Ramos (cell line): ENCODE measurements at regions not wholly inside any gene's neighbourhood (a gene's known extent, or its start where the extent isn't known, plus 50 kb on each side); places are given as distances from the start of the nearest gene placed in this dataset.
"Not testable (repeated sequence)": the region's sequence is repeated elsewhere in the genome, so short reads cannot be mapped to it uniquely, and the experiment has no call there.

Experiments
- in situ Hi-C: fragments of 300-500 bp; cut with MboI; formaldehyde crosslinking; loops from one replicate; pipeline ENCODE4 v1.14.3; 2022; ENCODE audit warnings: low sequenced_read_pairs; ENCODE audit not compliant: unreplicated experiment

DNA sequence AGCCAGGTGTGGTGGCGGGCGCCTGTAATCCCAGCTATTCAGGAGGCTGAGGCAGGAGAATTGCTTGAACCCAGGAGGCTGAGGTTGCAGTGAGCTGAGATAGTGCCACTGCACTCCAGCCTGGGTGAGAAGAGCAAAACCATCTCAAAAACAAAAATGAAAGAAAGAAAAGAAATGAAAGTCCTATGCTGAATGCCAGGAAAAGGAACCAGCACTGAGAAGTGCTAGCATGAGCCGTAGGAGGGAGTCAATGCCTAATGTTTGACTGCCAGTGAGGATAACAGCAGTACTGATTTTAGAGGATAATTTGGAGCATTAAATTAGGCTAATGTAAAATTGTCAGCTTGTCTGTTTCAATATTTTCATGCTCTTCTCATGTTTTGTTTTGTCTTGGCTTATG lies 472.8 kb downstream of the GADD45G start:
- in situ Hi-C loops, result not testable (repeated sequence)

DNA sequence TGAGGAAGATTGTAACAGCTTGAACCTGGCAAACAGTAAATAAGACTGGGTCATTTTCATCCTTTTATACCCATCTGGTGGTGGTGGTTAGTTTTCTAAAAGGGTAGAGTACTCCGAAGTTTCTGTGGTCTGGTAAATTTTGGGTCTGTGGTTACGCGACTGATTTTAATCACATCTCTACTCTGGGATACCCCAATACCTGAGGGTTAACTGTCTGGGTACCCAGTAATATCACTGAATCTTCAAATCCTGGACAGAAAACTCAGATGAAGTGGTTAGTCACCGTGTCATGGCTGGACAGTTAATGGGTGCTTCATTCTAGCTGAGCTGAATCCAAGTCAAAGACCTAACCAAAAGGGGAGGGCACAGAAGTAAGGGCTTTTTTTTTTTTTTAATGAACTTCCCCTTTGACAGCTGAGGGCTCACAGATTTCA lies 474.2 kb downstream of the GADD45G start:
- in situ Hi-C loops, result no loop called here

DNA sequence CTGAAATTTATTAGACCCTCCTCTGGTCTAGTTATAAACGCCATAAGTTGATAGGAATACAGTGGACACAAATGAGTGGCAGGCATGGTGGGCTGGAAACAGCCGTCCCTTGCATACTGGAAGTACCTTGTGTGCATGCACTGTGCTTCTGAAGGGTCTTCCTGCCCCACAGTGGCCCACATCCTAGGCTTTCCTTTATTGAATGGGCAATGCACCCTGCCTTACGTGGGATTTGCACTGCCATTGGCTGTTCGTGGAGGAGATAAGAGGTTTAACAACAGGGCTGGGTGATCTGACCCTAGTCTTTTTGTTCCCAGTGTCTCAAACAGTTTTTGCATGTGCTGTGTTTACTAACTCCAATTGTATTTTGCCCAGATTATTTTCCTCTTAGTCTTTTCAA lies 480.8 kb downstream of the GADD45G start:
- in situ Hi-C loops, result no loop called here

DNA sequence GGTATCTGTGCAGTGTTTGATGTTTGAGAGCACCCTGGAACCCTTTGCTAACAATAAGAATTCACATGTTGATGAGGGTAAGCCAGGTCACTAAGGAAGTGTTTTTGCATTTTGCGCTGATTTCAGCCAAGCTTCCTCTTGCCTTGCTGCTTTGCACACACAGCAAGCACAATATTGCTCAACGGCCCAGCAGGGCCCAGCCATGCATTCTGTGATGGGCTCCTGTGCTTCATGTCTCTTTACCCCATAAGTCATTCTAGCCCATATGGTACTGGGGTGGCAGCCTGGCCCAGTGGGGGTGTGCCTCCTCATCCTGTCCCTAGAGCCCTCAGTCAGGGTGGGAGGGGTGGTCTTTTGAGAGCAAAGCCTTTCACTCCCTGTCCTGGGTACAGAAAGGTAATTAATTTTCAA lies 481.3 kb downstream of the GADD45G start:
- in situ Hi-C loops, result no loop called here

DNA sequence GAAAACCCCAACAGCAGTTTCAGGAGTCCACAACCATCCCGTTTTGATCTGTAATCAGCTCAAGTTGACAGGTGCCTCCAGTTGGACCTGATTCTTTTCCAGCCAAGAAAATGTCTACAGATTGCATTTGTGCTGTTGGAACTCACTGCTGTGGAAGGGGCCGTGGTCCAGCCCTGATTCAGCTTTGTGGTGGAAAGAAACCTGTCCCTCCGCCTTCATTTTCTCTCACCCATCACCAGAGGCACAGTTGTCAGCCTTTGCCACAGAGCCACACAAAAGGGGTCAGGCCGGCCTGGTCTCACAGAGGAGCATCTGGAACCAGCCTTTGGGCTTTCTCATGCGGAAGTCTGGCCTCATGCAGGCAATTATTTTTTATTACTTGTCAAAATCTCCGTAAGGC lies 483.6 kb downstream of the GADD45G start:
- in situ Hi-C loops, result no loop called here

DNA sequence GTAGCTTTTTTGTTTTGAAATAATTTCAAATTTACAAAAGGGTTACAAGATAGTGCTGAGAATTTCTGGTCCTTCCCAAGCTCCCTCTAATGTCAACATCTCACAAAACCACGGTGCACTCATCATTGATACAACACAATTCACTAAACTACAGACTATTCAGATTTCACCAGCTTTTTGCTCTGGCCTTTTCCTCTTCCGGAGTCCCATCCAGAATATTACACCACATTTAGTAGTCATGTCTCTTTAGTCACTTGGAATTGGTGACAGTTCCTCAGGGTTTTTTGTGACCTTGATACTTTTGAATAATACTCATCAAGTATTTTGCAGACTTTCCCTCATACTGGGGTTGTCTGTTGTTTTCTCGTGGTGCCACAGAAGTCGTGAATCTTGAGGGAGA lies 484.0 kb downstream of the GADD45G start:
- in situ Hi-C loops, result no loop called here

DNA sequence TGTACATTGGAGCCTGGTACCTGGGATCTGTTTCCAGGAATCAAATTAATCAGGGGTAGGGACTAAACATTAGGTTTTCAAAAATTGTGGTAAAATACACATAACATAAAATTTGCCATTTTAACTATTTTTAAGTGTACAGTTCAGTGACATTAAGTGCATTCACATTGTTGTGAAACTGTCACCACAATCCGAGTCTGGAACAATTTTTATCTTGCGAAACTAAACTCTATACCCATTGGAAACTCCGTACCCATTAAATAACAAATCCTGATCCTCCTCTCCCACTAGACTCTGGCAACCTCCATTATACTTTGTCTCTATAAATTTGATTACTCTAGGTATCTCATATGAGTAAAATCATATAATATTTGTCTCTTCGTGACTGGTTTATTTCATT lies 486.2 kb downstream of the GADD45G start:
- in situ Hi-C loops, result no loop called here

DNA sequence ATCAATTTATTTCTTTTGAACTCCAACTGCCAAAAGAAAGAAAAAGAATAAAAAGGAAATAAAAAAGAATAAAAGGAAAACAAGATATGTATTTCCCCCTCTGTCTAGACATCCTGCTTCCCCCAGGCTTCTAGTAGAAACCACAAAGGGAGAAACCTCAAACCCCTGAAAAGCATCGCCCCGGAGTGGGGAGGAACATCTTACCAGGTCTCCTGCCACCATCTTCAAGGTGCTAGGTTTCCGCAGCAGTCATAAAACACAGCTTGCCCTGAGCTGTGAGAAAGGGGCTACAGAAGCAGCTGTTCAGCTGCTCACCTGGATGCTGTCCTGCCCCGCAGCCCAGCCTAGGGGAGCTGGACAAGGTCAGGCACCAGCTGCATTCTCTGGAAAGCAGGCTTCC lies 487.7 kb downstream of the GADD45G start:
- in situ Hi-C loops, result no loop called here

DNA sequence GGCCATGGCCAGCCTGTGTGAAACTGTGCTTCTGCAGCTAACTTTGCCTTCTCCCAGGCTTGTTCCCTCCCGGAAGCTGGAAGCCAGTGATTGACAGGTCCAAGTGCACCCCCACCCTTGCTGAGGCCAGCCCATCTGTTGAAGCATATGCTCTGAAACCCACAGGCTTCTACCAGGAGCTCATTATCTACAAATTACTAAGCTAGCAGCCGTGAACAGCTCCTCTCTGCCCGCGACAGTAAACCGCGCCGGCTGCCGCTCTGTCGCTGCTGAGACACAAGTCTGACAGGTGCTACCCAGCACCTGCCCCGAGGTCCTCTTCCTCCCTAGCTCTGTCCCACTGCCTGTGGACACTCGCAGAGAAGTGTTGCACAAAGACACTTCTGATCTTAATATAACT lies 490.9 kb downstream of the GADD45G start:
- in situ Hi-C loops, result no loop called here

DNA sequence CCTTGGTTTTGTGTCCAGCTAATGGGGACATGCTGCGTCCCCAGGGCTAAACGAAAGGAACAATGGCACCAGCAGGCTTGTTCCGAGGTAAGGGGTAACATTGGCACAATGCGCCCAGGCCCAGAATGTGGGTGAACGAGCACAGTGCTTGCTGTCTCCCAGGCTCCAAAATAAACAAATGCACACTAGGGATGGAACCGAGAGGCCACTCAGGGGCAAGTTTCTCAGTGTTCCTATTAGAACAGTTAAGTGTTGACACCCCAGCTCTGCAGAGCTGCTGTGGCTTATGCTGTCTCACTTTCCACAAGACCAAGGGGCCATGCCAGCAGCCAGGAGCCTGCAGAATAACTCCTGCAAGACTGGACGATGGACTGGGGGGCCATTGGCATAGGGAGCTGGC lies 492.4 kb downstream of the GADD45G start:
- in situ Hi-C loops, result no loop called here

DNA sequence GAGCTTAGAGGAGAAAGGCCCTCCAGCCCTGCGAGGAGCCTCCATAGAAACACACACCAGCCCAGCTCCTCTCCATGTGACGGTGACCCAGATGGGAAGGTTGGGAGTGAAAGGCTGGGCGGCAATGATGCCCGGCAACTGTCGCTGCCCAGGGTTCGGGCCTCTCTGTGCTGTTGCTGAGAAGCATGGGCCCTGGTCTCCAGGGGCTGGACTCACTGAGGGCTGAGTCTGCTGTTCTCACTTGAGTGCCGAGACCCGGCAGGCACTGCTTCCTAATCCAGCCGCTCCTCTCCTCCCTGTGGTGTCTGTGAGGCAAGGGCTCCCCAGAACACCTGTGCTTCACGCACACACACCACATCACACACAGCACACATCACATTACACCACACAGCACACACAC lies 493.6 kb downstream of the GADD45G start:
- in situ Hi-C loops, result no loop called here

DNA sequence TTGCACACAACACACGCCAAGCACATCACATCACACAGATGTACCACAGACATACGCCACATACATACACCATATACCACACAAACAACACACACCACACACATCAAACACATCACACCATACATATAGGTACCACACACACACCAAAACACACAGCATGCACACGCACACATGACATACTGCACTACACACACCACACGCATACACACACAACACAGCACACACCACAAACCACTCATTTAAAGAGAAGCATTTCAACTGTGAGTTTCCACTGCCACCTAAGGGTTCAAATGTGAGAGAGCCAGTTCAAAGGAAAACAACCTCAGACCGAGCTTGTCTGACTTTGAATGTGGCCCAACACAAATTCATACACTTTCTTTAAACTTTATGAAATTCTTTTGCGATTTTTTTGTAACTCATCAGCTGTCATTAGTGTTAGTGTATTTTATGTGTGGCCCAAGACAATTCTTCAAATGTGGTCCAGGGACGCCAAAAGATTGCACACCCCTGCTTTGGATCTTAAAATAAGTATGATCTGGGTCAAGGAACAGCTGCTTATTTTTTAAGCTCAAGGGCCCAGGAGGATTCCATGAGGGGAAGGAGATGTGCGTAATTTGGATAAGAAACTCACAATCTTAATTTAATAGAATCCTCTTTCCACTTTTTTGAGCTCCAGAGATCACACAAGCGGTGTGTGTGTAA lies 494.6 kb downstream of the GADD45G start:
- in situ Hi-C loops, result no loop called here

DNA sequence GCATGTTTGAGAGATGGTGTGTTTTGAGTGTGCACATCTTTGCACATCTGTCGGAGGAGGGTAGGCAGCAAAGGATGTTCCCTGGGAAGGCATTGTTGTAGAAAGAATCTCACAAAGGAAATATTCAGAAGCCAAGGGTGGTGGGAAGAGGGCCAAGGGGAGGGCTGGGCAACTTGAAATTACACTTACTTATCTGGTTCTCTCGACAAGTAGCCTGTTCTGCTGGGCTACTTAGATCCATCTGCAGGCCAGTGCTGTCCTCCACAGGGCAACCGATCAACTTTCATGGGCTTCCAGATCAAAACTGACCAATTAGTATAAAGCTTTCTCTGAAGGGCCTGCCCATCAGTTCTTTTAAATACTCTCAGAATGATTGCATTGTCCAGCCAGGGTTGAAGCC lies 495.2 kb downstream of the GADD45G start:
- in situ Hi-C loops, result loop anchor here (5.0 kb wide), 1 partner anchor 503 kb away; no protein-coding TSS in a partner anchor

DNA sequence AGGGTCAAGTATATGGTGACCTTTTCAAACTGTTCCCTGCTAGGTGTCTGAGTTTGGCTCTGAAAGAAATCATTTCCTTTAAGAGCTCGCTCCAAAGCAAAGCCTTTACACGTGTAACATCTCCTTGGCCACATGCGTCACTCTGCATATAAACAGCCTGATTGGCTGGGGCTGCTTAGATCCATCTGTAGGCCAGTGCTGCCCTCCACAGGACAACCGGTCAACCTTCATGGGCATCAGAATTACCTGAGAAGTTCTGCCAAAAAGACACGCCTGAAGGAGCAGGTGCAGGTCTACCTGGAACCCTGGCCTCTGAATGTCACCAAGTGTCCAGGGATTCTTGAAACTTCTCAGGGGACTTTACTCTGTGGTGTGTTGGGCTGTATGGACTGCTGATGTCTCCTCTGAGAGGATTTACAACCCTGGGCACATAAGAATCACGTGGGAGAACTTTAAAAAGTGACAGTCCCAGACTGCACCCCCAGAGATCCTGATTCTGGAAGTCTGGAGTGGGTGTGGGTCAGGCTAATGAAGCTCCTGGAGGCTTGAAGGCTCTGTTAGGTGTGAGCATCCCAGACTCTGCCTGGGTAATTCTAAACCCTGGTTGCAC lies 497.6 kb downstream of the GADD45G start:
- in situ Hi-C loops, result loop anchor here (5.0 kb wide), 1 partner anchor 505 kb away; no protein-coding TSS in a partner anchor

DNA sequence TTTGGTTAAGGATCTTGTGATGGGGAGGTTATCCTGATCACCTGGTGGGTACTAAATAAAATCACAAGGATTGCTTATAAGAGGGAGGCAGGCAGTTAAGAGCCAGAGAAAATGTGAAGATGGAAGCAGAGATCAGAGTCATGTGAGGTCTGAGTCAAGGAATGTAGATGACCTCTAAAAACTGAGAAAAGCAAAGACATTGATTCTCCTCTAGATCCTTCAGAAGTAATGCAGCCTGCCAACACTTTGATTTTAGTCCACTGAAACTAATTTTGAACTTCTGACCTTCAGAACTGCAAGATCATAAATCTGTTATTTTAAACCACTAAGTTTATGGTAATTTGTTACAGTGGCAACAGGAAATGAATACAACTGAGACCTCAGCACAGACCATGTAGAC lies 499.0 kb downstream of the GADD45G start:
- in situ Hi-C loops, result loop anchor here (5.0 kb wide), 1 partner anchor 506 kb away; no protein-coding TSS in a partner anchor

DNA sequence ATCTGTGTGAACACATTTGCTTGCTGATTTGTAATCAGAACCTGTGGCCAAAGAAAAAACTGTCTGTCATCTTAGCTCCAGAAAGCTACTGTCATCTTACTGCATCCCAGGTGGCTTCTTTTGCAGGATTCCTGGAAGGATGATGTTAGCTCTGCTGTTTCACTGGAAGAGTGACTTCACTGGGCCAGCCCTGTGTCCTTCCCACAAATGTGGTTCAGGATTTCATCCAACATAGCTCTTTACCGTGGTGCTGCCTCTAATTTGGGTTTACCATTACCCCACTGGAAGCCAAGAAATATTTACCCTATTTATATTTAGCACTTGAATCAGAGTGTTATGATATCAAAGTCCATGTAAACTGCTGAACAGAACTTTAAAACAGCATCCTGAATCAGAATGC lies 501.0 kb downstream of the GADD45G start:
- in situ Hi-C loops, result no loop called here

DNA sequence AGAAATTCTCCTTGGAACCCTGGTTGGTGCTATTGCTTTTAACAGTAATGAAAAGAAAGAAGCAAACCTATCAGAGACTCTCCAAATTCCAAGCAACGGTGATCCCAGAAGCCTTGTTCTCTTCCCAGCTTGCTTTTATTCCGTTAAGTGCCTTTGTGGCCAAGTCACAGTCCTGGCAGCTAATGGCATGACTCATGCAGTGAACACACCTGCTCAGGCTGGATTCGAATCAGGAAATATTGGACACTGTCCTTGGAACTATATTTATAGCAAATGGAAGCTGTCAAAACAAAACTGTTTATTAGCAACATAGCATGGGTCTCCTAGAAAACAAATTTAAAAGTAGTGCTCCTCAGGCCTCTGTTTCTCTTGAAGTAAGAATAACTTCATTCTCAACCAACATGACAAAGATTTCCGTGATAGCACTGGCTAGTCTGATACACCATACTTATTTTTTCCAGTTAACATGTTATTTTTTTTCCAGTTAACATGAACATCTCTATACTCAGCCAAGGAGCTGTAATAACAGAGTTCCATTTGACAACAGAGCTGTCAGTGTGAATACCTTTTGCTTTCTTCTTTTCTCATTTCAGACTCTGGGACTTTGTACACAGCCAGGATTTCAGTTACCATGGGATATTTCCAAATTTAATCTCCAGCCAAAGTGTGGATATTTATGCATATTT lies 502.4 kb downstream of the GADD45G start:
- in situ Hi-C loops, result no loop called here

DNA sequence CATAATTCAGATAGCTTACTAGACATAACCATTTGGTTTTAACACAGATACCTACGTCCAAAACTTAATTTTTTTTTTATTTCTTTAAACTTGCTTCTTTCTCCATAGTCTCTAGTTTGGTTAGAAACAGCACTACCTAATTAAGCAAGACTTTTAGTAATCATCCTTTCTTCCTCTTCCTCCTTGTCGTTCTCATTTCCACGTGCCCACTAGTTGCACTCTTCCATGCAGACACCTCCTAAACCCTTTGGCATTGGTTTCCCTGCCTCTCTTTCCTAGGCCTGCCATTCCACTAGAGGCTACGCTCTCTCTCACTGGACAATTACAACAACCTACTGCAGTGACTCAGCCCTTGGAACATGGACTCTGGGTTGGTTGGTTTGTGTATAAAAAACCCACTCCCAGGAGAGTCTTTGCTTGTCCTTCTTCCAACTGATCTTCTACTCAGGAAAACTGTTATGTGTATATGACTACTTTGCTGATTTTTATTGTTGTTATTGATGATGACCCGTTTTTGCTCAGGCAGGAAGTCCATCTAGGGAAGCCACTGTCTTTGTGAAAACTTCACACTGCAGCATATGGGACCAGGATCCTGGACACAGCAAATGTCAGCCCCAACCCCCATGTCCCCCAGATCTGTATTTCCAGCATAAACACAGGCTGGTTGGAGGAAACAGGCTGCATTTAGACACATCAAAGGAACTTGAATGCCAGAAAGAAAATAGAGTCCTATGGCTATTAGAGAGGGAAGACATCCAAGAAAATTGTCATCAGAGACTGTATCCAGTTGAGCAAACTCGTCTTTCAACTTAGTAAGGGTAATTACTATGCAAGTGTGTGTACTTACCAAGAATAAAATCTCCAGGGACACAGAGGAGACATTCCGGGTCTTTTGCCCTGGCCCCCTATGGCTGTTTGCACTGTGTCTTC lies 503.2 kb downstream of the GADD45G start:
- in situ Hi-C loops, result no loop called here

DNA sequence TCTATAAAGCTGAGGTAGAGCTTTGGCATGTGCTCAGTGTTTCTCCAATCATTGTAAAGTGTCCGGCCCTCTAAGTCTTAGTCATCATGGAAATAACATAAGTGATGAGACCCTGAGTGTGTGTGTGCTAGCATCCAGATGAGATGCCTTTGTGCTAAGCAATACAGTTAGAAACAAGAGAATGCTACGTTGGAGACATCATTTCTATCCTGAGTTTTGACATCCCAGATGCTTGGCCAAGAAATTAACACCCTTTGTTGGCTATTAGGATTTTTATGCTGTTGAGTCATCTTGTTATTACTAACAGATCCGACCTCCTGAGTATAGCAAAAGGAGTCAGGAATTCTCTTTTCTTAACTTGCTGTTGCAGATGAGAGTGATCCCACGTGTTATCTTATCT lies 508.0 kb downstream of the GADD45G start:
- in situ Hi-C loops, result no loop called here

DNA sequence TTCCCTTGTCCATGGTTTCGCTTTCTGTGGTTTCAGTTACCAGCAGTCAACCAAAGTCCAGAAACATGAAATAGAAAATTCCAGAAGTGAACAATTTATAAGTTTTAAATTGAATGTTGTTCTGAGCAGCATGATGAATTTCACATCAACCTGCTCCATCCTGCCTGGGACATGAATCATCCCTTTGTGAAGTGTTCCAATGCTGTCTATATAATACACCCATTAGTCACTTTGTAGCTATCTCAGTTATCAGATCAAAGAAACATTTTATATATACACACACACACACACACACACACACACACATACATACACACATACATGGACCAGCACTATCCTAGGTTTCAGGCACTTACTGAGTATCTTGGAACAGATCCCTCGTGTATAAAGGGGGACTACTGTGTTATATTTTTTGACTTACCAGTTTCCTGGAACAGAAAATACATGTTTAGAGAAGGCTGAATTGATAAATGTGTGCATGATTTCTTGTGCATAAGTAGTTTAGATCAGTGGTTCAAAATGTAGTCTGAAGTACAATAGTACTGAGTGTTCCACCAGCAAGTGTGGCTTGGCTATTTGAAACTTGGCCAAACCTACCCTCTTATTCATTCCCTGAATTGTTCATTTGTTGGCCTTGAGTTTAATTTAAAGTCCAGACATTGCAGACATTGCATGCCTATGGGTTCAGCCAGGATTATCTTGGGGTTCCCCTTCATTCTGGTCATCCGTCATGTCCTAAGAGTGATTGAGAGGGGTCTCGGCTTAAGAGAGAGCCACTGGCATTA lies 510.0 kb downstream of the GADD45G start:
- in situ Hi-C loops, result no loop called here
